GM12873 (cell line): ENCODE measurements at regions not wholly inside any gene's neighbourhood (a gene's known extent, or its start where the extent isn't known, plus 50 kb on each side); places are given as distances from the start of the nearest gene placed in this dataset.

Source experiments
- CTCF ChIP-seq: IDR thresholded peaks from 2 replicates; pipeline ENCODE4 v1.5.1; 2012; ENCODE audit warnings: low read depth, mild to moderate bottlenecking, moderate library complexity, low read length, control low read depth; ENCODE audit not compliant: insufficient read depth; ENCODE audit errors: missing control alignments

GRCh38 chr5:130386155-130386554 lies 481.9 kb downstream of the CHSY3 start:
- no peak for TF ChIP-seq CTCF

GRCh38 chr5:130385656-130386055 lies 481.4 kb downstream of the CHSY3 start:
- no peak for TF ChIP-seq CTCF

GRCh38 chr5:130365956-130366355 lies 461.7 kb downstream of the CHSY3 start:
- no peak for TF ChIP-seq CTCF

- no peak for TF ChIP-seq CTCF
Measured at GRCh38 chr5:130350131-130350530, 445.9 kb downstream of the CHSY3 start.

GRCh38 chr5:130337179-130337888 lies 433.1 kb downstream of the CHSY3 start:
- no peak for TF ChIP-seq CTCF

- TF ChIP-seq CTCF, result no peak
Measured at GRCh38 chr5:130335117-130335516, 430.9 kb downstream of the CHSY3 start.

GRCh38 chr5:130333089-130333488 lies 428.8 kb downstream of the CHSY3 start:
- TF ChIP-seq CTCF, result no peak
